Liver (tissue), 3 donors: ENCODE measurements at regions not wholly inside any gene's neighbourhood (a gene's known extent, or its start where the extent isn't known, plus 50 kb on each side); places are given as distances from the start of the nearest gene placed in this dataset.

Experiments
- FOXA1 ChIP-seq: IDR thresholded peaks from 2 replicates; pipeline ENCODE4 v1.6.1; 2016; ENCODE audit warnings: antibody characterized with exemption
- GABPA ChIP-seq, 2 donors: IDR thresholded peaks in 1 of 2; conservative IDR thresholded peaks in 1 of 2; 2 replicates each; pipeline ENCODE4 v1.6.1; 2016; ENCODE audit warnings: antibody characterized with exemption in 2 of 2, mild to moderate bottlenecking in 1 of 2, moderate library complexity in 1 of 2
- JUND ChIP-seq, 2 donors: IDR thresholded peaks; 2 replicates each; pipeline ENCODE4 v1.6.1; 2016; ENCODE audit warnings: antibody characterized with exemption in 2 of 2
- NR2F2 ChIP-seq: IDR thresholded peaks from 2 replicates; pipeline ENCODE4 v1.6.1; 2016; ENCODE audit warnings: antibody characterized with exemption
- RAD21 ChIP-seq, 2 donors: IDR thresholded peaks; 2 replicates each; pipeline ENCODE4 v1.6.1; 2016; ENCODE audit warnings: antibody characterized with exemption in 2 of 2, mild to moderate bottlenecking in 2 of 2
- RXRA ChIP-seq, 2 donors: IDR thresholded peaks; 2 replicates each; pipeline ENCODE4 v1.6.1; 2017 to 2018; ENCODE audit warnings: antibody characterized with exemption in 2 of 2, mild to moderate bottlenecking in 1 of 2
- SP1 ChIP-seq: IDR thresholded peaks from 2 replicates; pipeline ENCODE4 v1.6.1; 2018; ENCODE audit warnings: antibody characterized with exemption, mild to moderate bottlenecking
- TAF1 ChIP-seq: conservative IDR thresholded peaks from 2 replicates; pipeline ENCODE4 v1.6.1; 2016; ENCODE audit warnings: antibody characterized with exemption, mild to moderate bottlenecking
- YY1 ChIP-seq: IDR thresholded peaks from 2 replicates; pipeline ENCODE4 v1.6.1; 2016; ENCODE audit warnings: antibody characterized with exemption, mild to moderate bottlenecking
- TF ChIP-seq, protein P1 (sequence below): fragments of 150-350 bp; IDR thresholded peaks from 2 replicates; pipeline ENCODE4 v1.5.1; 2017; ENCODE audit warnings: improper control_type of control experiment, low read depth, low read length; ENCODE audit not compliant: missing input control
- TF ChIP-seq, protein P2 (sequence below): IDR thresholded peaks from 2 replicates; pipeline ENCODE4 v1.6.1; 2016; ENCODE audit warnings: antibody characterized with exemption, mild to moderate bottlenecking
- TF ChIP-seq, protein P3 (sequence below): IDR thresholded peaks from 2 replicates; pipeline ENCODE4 v1.6.1; 2016; ENCODE audit warnings: antibody characterized with exemption
- TF ChIP-seq, protein P4 (sequence below): IDR thresholded peaks from 2 replicates; pipeline ENCODE4 v1.6.1; 2016; ENCODE audit warnings: antibody characterized with exemption
- TF ChIP-seq, protein P5 (sequence below): IDR thresholded peaks from 2 replicates; pipeline ENCODE4 v1.6.1; 2016; ENCODE audit warnings: antibody characterized with exemption
- donor health status: healthy.
- donor health status: healthy.

DNA sequence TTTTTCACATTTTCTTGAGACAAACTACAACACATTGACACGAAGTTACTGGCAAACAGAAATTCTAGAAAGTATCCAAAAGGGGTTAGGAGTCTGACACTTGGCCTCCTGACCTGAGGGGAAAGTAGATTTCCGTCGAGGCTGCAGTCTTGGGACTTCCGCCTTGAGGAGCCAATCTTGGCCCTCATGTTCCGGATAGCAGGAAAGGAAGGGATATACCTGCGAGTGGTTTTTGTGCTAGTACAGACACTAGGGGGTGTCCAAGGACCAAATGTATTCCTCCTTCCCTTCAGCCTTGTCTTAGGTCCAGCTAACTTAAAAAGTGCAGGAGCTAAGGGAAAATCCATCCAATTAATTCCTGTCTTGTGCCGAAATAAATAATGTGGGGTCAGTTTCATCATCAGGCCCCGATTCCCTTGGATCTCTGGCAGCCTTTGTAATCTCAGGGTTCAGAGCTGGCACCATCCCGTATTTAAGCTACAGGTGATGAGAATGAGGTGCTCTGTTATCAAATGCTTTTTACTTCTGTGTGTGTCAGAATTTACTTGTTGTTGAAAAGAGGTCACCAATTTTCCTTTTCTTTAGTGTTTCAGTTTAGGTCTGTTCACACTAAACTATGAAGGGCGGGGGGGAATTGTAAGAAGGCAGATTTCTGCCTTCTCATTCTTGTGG, 330.2 kb upstream of the FANCL start:
- TF ChIP-seq GABPA (IDR thresholded peaks at IDR 0.05 in 1 of 2, conservative IDR thresholded peaks at IDR 0.05 in 1 of 2) (no peak), TAF1 (no peak), SP1 (no peak), NR2F2 (no peak), RXRA (IDR thresholded peaks at IDR 0.05) (no peak), RAD21 (IDR thresholded peaks at IDR 0.05) (peak; percentile 74 to 77), YY1 (no peak), JUND (IDR thresholded peaks at IDR 0.05) (no peak), FOXA1 (no peak)
- TF ChIP-seq, protein P1, sequence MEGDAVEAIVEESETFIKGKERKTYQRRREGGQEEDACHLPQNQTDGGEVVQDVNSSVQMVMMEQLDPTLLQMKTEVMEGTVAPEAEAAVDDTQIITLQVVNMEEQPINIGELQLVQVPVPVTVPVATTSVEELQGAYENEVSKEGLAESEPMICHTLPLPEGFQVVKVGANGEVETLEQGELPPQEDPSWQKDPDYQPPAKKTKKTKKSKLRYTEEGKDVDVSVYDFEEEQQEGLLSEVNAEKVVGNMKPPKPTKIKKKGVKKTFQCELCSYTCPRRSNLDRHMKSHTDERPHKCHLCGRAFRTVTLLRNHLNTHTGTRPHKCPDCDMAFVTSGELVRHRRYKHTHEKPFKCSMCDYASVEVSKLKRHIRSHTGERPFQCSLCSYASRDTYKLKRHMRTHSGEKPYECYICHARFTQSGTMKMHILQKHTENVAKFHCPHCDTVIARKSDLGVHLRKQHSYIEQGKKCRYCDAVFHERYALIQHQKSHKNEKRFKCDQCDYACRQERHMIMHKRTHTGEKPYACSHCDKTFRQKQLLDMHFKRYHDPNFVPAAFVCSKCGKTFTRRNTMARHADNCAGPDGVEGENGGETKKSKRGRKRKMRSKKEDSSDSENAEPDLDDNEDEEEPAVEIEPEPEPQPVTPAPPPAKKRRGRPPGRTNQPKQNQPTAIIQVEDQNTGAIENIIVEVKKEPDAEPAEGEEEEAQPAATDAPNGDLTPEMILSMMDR: peak; percentile 43
- TF ChIP-seq, protein P2, sequence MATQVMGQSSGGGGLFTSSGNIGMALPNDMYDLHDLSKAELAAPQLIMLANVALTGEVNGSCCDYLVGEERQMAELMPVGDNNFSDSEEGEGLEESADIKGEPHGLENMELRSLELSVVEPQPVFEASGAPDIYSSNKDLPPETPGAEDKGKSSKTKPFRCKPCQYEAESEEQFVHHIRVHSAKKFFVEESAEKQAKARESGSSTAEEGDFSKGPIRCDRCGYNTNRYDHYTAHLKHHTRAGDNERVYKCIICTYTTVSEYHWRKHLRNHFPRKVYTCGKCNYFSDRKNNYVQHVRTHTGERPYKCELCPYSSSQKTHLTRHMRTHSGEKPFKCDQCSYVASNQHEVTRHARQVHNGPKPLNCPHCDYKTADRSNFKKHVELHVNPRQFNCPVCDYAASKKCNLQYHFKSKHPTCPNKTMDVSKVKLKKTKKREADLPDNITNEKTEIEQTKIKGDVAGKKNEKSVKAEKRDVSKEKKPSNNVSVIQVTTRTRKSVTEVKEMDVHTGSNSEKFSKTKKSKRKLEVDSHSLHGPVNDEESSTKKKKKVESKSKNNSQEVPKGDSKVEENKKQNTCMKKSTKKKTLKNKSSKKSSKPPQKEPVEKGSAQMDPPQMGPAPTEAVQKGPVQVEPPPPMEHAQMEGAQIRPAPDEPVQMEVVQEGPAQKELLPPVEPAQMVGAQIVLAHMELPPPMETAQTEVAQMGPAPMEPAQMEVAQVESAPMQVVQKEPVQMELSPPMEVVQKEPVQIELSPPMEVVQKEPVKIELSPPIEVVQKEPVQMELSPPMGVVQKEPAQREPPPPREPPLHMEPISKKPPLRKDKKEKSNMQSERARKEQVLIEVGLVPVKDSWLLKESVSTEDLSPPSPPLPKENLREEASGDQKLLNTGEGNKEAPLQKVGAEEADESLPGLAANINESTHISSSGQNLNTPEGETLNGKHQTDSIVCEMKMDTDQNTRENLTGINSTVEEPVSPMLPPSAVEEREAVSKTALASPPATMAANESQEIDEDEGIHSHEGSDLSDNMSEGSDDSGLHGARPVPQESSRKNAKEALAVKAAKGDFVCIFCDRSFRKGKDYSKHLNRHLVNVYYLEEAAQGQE: no peak
- TF ChIP-seq, protein P3, sequence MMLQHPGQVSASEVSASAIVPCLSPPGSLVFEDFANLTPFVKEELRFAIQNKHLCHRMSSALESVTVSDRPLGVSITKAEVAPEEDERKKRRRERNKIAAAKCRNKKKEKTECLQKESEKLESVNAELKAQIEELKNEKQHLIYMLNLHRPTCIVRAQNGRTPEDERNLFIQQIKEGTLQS: no peak
- TF ChIP-seq, protein P4, sequence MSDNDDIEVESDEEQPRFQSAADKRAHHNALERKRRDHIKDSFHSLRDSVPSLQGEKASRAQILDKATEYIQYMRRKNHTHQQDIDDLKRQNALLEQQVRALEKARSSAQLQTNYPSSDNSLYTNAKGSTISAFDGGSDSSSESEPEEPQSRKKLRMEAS: no peak
- TF ChIP-seq, protein P5, sequence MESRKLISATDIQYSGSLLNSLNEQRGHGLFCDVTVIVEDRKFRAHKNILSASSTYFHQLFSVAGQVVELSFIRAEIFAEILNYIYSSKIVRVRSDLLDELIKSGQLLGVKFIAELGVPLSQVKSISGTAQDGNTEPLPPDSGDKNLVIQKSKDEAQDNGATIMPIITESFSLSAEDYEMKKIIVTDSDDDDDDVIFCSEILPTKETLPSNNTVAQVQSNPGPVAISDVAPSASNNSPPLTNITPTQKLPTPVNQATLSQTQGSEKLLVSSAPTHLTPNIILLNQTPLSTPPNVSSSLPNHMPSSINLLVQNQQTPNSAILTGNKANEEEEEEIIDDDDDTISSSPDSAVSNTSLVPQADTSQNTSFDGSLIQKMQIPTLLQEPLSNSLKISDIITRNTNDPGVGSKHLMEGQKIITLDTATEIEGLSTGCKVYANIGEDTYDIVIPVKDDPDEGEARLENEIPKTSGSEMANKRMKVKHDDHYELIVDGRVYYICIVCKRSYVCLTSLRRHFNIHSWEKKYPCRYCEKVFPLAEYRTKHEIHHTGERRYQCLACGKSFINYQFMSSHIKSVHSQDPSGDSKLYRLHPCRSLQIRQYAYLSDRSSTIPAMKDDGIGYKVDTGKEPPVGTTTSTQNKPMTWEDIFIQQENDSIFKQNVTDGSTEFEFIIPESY: no peak
